GM12878 (cell line): ENCODE measurements at regions not wholly inside any gene's neighbourhood (a gene's known extent, or its start where the extent isn't known, plus 50 kb on each side); places are given as distances from the start of the nearest gene placed in this dataset.

Experiments
- GATAD2B ChIP-seq: fragments of 450-650 bp; conservative IDR thresholded peaks from 2 replicates; pipeline ENCODE4 v1.6.1; 2017; ENCODE audit warnings: low read depth, mild to moderate bottlenecking, moderate library complexity
- NFYA ChIP-seq: IDR thresholded peaks from 2 replicates; pipeline ENCODE4 v1.6.1; 2011; ENCODE audit warnings: low read depth, mild to moderate bottlenecking, low read length, improper control_type of control experiment, borderline replicate concordance
- WRNIP1 ChIP-seq: IDR thresholded peaks from 2 replicates; pipeline ENCODE4 v1.6.1; 2011; ENCODE audit warnings: low read depth, low read length, improper control_type of control experiment, borderline replicate concordance
- YBX1 ChIP-seq: fragments of 450-650 bp; IDR thresholded peaks from 2 replicates; pipeline ENCODE4 v1.6.1; 2016; ENCODE audit warnings: antibody characterized with exemption
- ZSCAN29 ChIP-seq: fragments of 450-650 bp; IDR thresholded peaks from 2 replicates; pipeline ENCODE4 v1.6.1; 2017; ENCODE audit warnings: mild to moderate bottlenecking, moderate library complexity
- TF ChIP-seq, protein P1 (sequence below): fragments of 450-650 bp; formaldehyde crosslinking; IDR thresholded peaks from 2 replicates; pipeline ENCODE4 v1.4.0; 2022; ENCODE audit warnings: mild to moderate bottlenecking, moderate library complexity
- TF ChIP-seq, protein P2 (sequence below): IDR thresholded peaks from 2 replicates; pipeline ENCODE4 v1.6.1; 2011; ENCODE audit warnings: borderline replicate concordance, low read depth, mild to moderate bottlenecking, moderate library complexity, mixed read lengths, low read length; ENCODE audit not compliant: insufficient read depth; ENCODE audit errors: extremely low read length

DNA sequence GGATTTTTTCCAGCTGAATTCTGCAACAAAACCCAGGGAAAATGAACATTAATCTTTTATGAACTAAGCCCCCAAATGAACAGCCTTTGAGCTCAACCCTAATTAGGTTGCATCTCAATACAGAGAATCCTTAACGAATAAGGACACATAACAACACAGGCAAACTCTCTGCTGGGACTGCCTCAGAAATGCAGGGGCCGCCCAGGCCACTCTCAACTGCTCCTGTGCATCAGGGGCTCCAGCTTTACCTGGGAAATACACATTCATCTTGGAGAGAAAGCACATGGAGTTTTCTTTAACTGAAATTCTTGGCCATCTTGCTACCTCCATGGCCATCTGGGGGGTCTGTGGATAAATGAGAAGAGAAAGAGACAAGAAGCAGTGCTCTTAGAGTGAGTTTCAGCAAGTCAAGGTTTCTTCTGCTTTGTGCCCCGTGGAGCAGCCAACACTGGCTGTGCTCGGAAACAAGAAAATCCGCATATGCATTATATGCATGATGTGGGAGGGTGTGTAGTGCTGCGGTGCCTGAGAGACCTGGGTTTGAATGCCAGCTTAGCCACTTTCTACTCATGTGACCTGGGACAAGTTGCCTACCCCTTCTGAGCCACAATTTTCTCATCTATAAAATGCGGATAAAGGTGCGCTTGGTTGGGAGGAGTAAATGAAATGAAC, 81.9 kb upstream of the RCN1 start (continued):
- TF ChIP-seq, protein P1, sequence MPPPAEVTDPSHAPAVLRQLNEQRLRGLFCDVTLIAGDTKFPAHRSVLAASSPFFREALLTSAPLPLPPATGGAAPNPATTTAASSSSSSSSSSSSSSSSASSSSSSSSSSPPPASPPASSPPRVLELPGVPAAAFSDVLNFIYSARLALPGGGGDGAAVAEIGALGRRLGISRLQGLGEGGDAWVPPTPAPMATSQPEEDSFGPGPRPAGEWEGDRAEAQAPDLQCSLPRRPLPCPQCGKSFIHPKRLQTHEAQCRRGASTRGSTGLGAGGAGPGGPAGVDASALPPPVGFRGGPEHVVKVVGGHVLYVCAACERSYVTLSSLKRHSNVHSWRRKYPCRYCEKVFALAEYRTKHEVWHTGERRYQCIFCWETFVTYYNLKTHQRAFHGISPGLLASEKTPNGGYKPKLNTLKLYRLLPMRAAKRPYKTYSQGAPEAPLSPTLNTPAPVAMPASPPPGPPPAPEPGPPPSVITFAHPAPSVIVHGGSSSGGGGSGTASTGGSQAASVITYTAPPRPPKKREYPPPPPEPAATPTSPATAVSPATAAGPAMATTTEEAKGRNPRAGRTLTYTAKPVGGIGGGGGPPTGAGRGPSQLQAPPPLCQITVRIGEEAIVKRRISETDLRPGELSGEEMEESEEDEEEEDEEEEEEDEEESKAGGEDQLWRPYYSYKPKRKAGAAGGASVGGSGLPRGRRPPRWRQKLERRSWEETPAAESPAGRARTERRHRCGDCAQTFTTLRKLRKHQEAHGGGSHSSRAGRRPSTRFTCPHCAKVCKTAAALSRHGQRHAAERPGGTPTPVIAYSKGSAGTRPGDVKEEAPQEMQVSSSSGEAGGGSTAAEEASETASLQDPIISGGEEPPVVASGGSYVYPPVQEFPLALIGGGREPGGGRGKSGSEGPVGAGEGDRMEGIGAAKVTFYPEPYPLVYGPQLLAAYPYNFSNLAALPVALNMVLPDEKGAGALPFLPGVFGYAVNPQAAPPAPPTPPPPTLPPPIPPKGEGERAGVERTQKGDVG = no peak
- TF ChIP-seq NFYA (no peak), GATAD2B (no peak), ZSCAN29 (no peak), YBX1 (no peak), WRNIP1 (no peak)
- TF ChIP-seq, protein P2, sequence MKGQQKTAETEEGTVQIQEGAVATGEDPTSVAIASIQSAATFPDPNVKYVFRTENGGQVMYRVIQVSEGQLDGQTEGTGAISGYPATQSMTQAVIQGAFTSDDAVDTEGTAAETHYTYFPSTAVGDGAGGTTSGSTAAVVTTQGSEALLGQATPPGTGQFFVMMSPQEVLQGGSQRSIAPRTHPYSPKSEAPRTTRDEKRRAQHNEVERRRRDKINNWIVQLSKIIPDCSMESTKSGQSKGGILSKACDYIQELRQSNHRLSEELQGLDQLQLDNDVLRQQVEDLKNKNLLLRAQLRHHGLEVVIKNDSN = no peak
